ENCODE measurements at regions not wholly inside any gene's neighbourhood (a gene's known extent, or its start where the extent isn't known, plus 50 kb on each side); places are given as distances from the start of the nearest gene placed in this dataset.

DNA sequence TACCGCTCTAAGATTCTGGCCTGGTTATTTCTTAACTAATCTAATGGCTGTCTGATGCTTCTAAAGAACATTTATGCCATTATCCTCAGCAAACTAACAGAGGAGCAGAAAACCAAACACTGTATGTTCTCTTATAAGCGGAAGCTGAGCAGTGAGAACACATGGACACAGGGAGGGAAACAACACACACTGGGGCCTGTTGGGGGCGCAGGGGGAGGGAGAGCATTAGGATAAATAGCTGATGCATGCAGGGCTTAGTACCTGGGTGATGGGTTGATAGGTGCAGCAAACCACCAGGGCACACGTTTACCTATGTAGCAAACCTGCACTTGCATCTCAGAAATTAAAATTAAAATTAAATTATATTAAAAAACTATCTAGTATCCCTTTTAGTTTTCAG, 853.5 kb downstream of the GATA3 start:
- H3K27ac ChIP-seq (ENCODE audit: low read depth, low read length): no peak overlapping the region
- H3K4me3 ChIP-seq (ENCODE audit: insufficient read depth, low read length, poor library complexity, severe bottlenecking): no peak overlapping the region
- H3F3A ChIP-seq (ENCODE audit: insufficient read depth): no peaks in the 10 kb centered on the region
- no peak overlapping the region for H3K4me2 ChIP-seq (ENCODE audit: low read depth, low read length, poor library complexity, severe bottlenecking)
- no peaks in the 10 kb centered on the region for H3K9me3 ChIP-seq (ENCODE audit: insufficient read depth, low read length)
- TF ChIP-seq, protein P1, sequence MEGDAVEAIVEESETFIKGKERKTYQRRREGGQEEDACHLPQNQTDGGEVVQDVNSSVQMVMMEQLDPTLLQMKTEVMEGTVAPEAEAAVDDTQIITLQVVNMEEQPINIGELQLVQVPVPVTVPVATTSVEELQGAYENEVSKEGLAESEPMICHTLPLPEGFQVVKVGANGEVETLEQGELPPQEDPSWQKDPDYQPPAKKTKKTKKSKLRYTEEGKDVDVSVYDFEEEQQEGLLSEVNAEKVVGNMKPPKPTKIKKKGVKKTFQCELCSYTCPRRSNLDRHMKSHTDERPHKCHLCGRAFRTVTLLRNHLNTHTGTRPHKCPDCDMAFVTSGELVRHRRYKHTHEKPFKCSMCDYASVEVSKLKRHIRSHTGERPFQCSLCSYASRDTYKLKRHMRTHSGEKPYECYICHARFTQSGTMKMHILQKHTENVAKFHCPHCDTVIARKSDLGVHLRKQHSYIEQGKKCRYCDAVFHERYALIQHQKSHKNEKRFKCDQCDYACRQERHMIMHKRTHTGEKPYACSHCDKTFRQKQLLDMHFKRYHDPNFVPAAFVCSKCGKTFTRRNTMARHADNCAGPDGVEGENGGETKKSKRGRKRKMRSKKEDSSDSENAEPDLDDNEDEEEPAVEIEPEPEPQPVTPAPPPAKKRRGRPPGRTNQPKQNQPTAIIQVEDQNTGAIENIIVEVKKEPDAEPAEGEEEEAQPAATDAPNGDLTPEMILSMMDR (IDR thresholded peaks at IDR 0.05; ENCODE audit: insufficient read depth, low read length, poor library complexity, severe bottlenecking): no peak
- TF ChIP-seq EZH2phosphoT487 (conservative IDR thresholded peaks at IDR 0.05; ENCODE audit: low read length): no peak
- no peaks in the 10 kb centered on the region for H4K20me1 ChIP-seq (ENCODE audit: low read depth, low read length)
- no peaks in the 10 kb centered on the region for H3K79me2 ChIP-seq (ENCODE audit: insufficient read depth, low read length)
- no peak overlapping the region for H3K9ac ChIP-seq (ENCODE audit: low read length)
- no peaks in the 10 kb centered on the region; the same call in 1 of the 2 replicates for H3K9me2 ChIP-seq (replicated peaks; ENCODE audit: insufficient read depth, low read length)
- H2AFZ ChIP-seq (ENCODE audit: low read depth, low read length, severe bottlenecking): no peak overlapping the region
- no peaks in the 10 kb centered on the region for H3K36me3 ChIP-seq (ENCODE audit: low read length)
- H3K27me3 ChIP-seq (ENCODE audit: low read length): no peaks in the 10 kb centered on the region

GRCh38 chr10:8910314-8910713, 855.8 kb downstream of the GATA3 start:
- Histone ChIP-seq H4K20me1 (ENCODE audit: low read depth, low read length) (no peaks in the 10 kb centered on the region), H3K4me2 (ENCODE audit: low read depth, low read length, poor library complexity, severe bottlenecking) (no peak overlapping the region), H3K36me3 (ENCODE audit: low read length) (no peaks in the 10 kb centered on the region), H3K27me3 (ENCODE audit: low read length) (no peaks in the 10 kb centered on the region), H3K9me3 (ENCODE audit: insufficient read depth, low read length) (no peaks in the 10 kb centered on the region), H3K9ac (ENCODE audit: low read length) (no peak overlapping the region), H3K9me2 (replicated peaks; ENCODE audit: insufficient read depth, low read length) (no peaks in the 10 kb centered on the region; the same call in 1 of the 2 replicates), H3K4me3 (ENCODE audit: insufficient read depth, low read length, poor library complexity, severe bottlenecking) (no peak overlapping the region), H3F3A (ENCODE audit: insufficient read depth) (no peaks in the 10 kb centered on the region), H3K27ac (ENCODE audit: low read depth, low read length) (no peak overlapping the region), H3K79me2 (ENCODE audit: insufficient read depth, low read length) (no peaks in the 10 kb centered on the region), H2AFZ (ENCODE audit: low read depth, low read length, severe bottlenecking) (no peak overlapping the region)
- no peak for TF ChIP-seq EZH2phosphoT487 (conservative IDR thresholded peaks at IDR 0.05; ENCODE audit: low read length)
- TF ChIP-seq, protein P1 (IDR thresholded peaks at IDR 0.05; ENCODE audit: insufficient read depth, low read length, poor library complexity, severe bottlenecking): no peak

GRCh38 chr10:8911032-8911431, 856.5 kb downstream of the GATA3 start:
- Histone ChIP-seq H3K27me3 (ENCODE audit: low read length) (no peaks in the 10 kb centered on the region), H3K36me3 (ENCODE audit: low read length) (no peaks in the 10 kb centered on the region), H3K79me2 (ENCODE audit: insufficient read depth, low read length) (no peaks in the 10 kb centered on the region), H3K9me2 (replicated peaks; ENCODE audit: insufficient read depth, low read length) (no peaks in the 10 kb centered on the region; the same call in 1 of the 2 replicates), H3K4me2 (ENCODE audit: low read depth, low read length, poor library complexity, severe bottlenecking) (no peak overlapping the region), H2AFZ (ENCODE audit: low read depth, low read length, severe bottlenecking) (no peak overlapping the region), H3K9ac (ENCODE audit: low read length) (no peak overlapping the region), H3K4me3 (ENCODE audit: insufficient read depth, low read length, poor library complexity, severe bottlenecking) (no peak overlapping the region), H3K9me3 (ENCODE audit: insufficient read depth, low read length) (no peaks in the 10 kb centered on the region), H4K20me1 (ENCODE audit: low read depth, low read length) (no peaks in the 10 kb centered on the region), H3K27ac (ENCODE audit: low read depth, low read length) (no peak overlapping the region), H3F3A (ENCODE audit: insufficient read depth) (no peaks in the 10 kb centered on the region)
- TF ChIP-seq, protein P1 (IDR thresholded peaks at IDR 0.05; ENCODE audit: insufficient read depth, low read length, poor library complexity, severe bottlenecking): no peak
- no peak for TF ChIP-seq EZH2phosphoT487 (conservative IDR thresholded peaks at IDR 0.05; ENCODE audit: low read length)
